GM12878 (cell line): ENCODE measurements at regions not wholly inside any gene's neighbourhood (a gene's known extent, or its start where the extent isn't known, plus 50 kb on each side); places are given as distances from the start of the nearest gene placed in this dataset.

ENCODE experiments used
- ATAC-seq: fragments of 200-7000 bp; cut with Tn5 transposase; 3 replicates; pipeline ENCODE4 v1.9.1; 2020; ENCODE audit warnings: mild to moderate bottlenecking, moderate library complexity
- BruUV-seq: library from RNA; stranded (reverse); fragments of 400-500 nt; replicated peaks from 2 replicates; lab custom pipeline; 2021; lab: Mats Ljungman, UMichigan
- CTCF ChIA-PET: fragments of 300-600 bp; sonication (Branson Sonifier 250); formaldehyde crosslinking; extraction: SDS; loops from one replicate; lab custom pipeline; 2021; ENCODE audit warnings: inconsistent platforms; lab: Yijun Ruan, JAX
- POLR2A ChIA-PET: fragments of 350-600 bp; formaldehyde crosslinking; extraction: SDS; loops from one replicate; lab custom pipeline; 2021; ENCODE audit warnings: inconsistent platforms; lab: Charles Lee
- RAD21 ChIA-PET: fragments of 300-600 bp; sonication (Branson Sonifier 250); formaldehyde crosslinking; loops from one replicate; lab custom pipeline; 2023; ENCODE audit warnings: antibody characterized with exemption; ENCODE audit not compliant: unreplicated experiment; lab: Charles Lee
- SMC1A ChIA-PET: fragments of 300-600 bp; sonication (Branson Sonifier 250); formaldehyde crosslinking; loops from one replicate; lab custom pipeline; 2023; ENCODE audit not compliant: unreplicated experiment, uncharacterized antibody; lab: Charles Lee
- DNase-seq: peaks from one replicate; pipeline ENCODE4 v3.0.0-alpha.2; 2011; ENCODE audit warnings: low read depth, low spot score
- FAIRE-seq: peaks from 3 replicates; lab custom pipeline; 2011; peaks lifted over from hg19 to GRCh38; lab: Jason Lieb, UNC
- H2AFZ ChIP-seq: 2 replicates; pipeline ENCODE4 v1.6.0; 2011; ENCODE audit warnings: low read depth, low read length, control low read depth; ENCODE audit not compliant: control insufficient read depth
- H3K27ac ChIP-seq: 2 replicates; pipeline ENCODE4 v1.5.1; 2011; ENCODE audit warnings: control low read depth; ENCODE audit not compliant: control insufficient read depth, insufficient read depth
- H3K27me3 ChIP-seq, 2 experiments: replicated peaks in 1 of 2; 2 replicates each; pipeline versions ENCODE4 v1.6.0 to v1.6.1; 2011; ENCODE audit warnings: low read length in 1 of 2; ENCODE audit not compliant: control insufficient read depth in 2 of 2, insufficient read depth in 2 of 2
- H3K36me3 ChIP-seq, 2 experiments: 2 replicates each; pipeline ENCODE4 v1.5.1; 2011; ENCODE audit warnings: low read length in 1 of 2; ENCODE audit not compliant: control insufficient read depth in 2 of 2, insufficient read depth in 2 of 2
- H3K4me1 ChIP-seq: 2 replicates; pipeline ENCODE4 v1.6.1; 2011; ENCODE audit warnings: mild to moderate bottlenecking, low read length, moderate library complexity, mixed read lengths; ENCODE audit not compliant: control insufficient read depth, insufficient read depth
- H3K4me2 ChIP-seq: 2 replicates; pipeline ENCODE4 v1.6.0; 2011; ENCODE audit warnings: control low read depth; ENCODE audit not compliant: control insufficient read depth, insufficient read depth
- H3K4me3 ChIP-seq: fragments of 200-600 bp; sonication (generic); 2 replicates; pipeline ENCODE4 v1.5.1; 2016
- H3K79me2 ChIP-seq: 2 replicates; pipeline ENCODE4 v1.6.0; 2011; ENCODE audit warnings: low read length; ENCODE audit not compliant: control insufficient read depth, insufficient read depth
- H3K9ac ChIP-seq: 2 replicates; pipeline ENCODE4 v1.8.0; 2011; ENCODE audit warnings: low read length, control low read depth, mixed read lengths; ENCODE audit not compliant: control insufficient read depth, insufficient read depth
- H3K9me3 ChIP-seq: replicated peaks from 3 replicates; pipeline ENCODE4 v1.5.1; 2011; ENCODE audit warnings: mild to moderate bottlenecking, low read length; ENCODE audit not compliant: control insufficient read depth, insufficient read depth
- H4K20me1 ChIP-seq: 2 replicates; pipeline ENCODE4 v1.6.0; 2011; ENCODE audit not compliant: control insufficient read depth, insufficient read depth
- BRCA1 ChIP-seq: IDR thresholded peaks from 2 replicates; pipeline ENCODE4 v1.6.1; 2011; ENCODE audit warnings: low read depth, low read length, improper control_type of control experiment
- HDAC6 ChIP-seq: fragments of 200-600 bp; sonication (generic); IDR thresholded peaks from one replicate; pipeline ENCODE4 v1.8.0; 2017; ENCODE audit warnings: antibody characterized with exemption; ENCODE audit not compliant: unreplicated experiment
- JUNB ChIP-seq: IDR thresholded peaks from 2 replicates; pipeline ENCODE4 v1.6.1; 2016; ENCODE audit warnings: antibody characterized with exemption, mild to moderate bottlenecking
- MEF2A ChIP-seq: IDR thresholded peaks from 2 replicates; pipeline ENCODE4 v1.6.1; 2011; ENCODE audit warnings: low read depth, mild to moderate bottlenecking, low read length, moderate library complexity; ENCODE audit not compliant: insufficient read depth
- MYC ChIP-seq: IDR thresholded peaks from 2 replicates; pipeline ENCODE4 v1.6.1; 2011; ENCODE audit warnings: mild to moderate bottlenecking, low read length, moderate library complexity, inconsistent platforms; ENCODE audit not compliant: insufficient read depth, insufficient replicate concordance, insufficient read length, severe bottlenecking
- NBN ChIP-seq: fragments of 450-650 bp; IDR thresholded peaks from 2 replicates; pipeline ENCODE4 v1.6.1; 2016
- NRF1 ChIP-seq: conservative IDR thresholded peaks from 2 replicates; pipeline ENCODE4 v1.6.1; 2011; ENCODE audit warnings: mild to moderate bottlenecking, low read depth, low read length, improper control_type of control experiment
- PML ChIP-seq: IDR thresholded peaks from 2 replicates; pipeline ENCODE4 v1.6.1; 2012; ENCODE audit warnings: low read length, inconsistent platforms
- SREBF1 ChIP-seq: IDR thresholded peaks from 2 replicates; pipeline ENCODE4 v1.6.1; 2012; ENCODE audit warnings: mild to moderate bottlenecking, low read length
- TARDBP ChIP-seq: IDR thresholded peaks from 2 replicates; pipeline ENCODE4 v1.6.1; 2016; ENCODE audit warnings: borderline replicate concordance
- ZBTB11 ChIP-seq: fragments of 450-650 bp; formaldehyde crosslinking; IDR thresholded peaks from 2 replicates; pipeline ENCODE4 v1.5.0; 2022; ENCODE audit warnings: mild to moderate bottlenecking, missing genetic modification characterization
- ZNF207 ChIP-seq: fragments of 450-650 bp; IDR thresholded peaks from 2 replicates; pipeline ENCODE4 v1.6.1; 2014; ENCODE audit warnings: antibody characterized with exemption, mild to moderate bottlenecking, borderline replicate concordance
- ZNF217 ChIP-seq: fragments of 450-650 bp; IDR thresholded peaks from 2 replicates; pipeline ENCODE4 v1.6.1; 2017; ENCODE audit warnings: antibody characterized with exemption, mild to moderate bottlenecking
- WGBS: methylation state at CpG from one replicate; pipeline ENCODE4 v1.1.6; 2016; ENCODE audit warnings: low lambda C conversion rate; ENCODE audit not compliant: insufficient replicate concordance, insufficient coverage; ENCODE audit errors: missing lambda C conversion rate; 5-methylcytosine and 5-hydroxymethylcytosine counted together
- in situ Hi-C: fragments of 300-500 bp; cut with MboI; formaldehyde crosslinking; loops from 9 replicates; pipeline ENCODE4 v1.14.3; 2018; ENCODE audit warnings: mixed read lengths
- intact Hi-C: fragments of 100-400 bp; cut with micrococcal nuclease; formaldehyde crosslinking; loops from one replicate; pipeline ENCODE4 v1.14.2; 2022; ENCODE audit not compliant: unreplicated experiment
- TF ChIP-seq, protein P1 (sequence below): IDR thresholded peaks from 2 replicates; pipeline ENCODE4 v1.6.1; 2012; ENCODE audit warnings: low read depth, low read length, improper control_type of control experiment

GRCh38 chrX:125404667-125405160, 85.0 kb downstream of the TEX13C start:
- Histone ChIP-seq H3K9me3 (no peaks in the 10 kb centered on the region), H3K27ac (no peak overlapping the region), H3K4me3 (no peak overlapping the region), H3K4me1 (no peaks in the 10 kb centered on the region), H3K79me2 (no peaks in the 10 kb centered on the region), H3K36me3 (no peaks in the 10 kb centered on the region), H2AFZ (no peak overlapping the region), H4K20me1 (no peaks in the 10 kb centered on the region), H3K27me3 (no peaks in the 10 kb centered on the region), H3K9ac (no peak overlapping the region), H3K4me2 (no peak overlapping the region)
- intact Hi-C loops: no loop called here
- DNase-seq (no peak), ATAC-seq (no peak), FAIRE-seq (no peak)
- ChIA-PET RAD21 (no interaction called here), CTCF (no interaction called here), POLR2A (no interaction called here), SMC1A (no interaction called here)
- TF ChIP-seq NBN: no peak
- TF ChIP-seq ZNF217: no peak
- no peak for TF ChIP-seq TARDBP
- TF ChIP-seq MEF2A: no peak
- TF ChIP-seq PML: no peak
- no peak for TF ChIP-seq HDAC6
- no peak for TF ChIP-seq BRCA1
- TF ChIP-seq, protein P1, sequence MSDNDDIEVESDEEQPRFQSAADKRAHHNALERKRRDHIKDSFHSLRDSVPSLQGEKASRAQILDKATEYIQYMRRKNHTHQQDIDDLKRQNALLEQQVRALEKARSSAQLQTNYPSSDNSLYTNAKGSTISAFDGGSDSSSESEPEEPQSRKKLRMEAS: no peak
- no peak for TF ChIP-seq NRF1
- no peak for TF ChIP-seq SREBF1
- BruUV-seq: no TSS peak
- in situ Hi-C loops: no loop called here
- 0% methylated on average over 1 of the region's 1 CpG for WGBS

DNA sequence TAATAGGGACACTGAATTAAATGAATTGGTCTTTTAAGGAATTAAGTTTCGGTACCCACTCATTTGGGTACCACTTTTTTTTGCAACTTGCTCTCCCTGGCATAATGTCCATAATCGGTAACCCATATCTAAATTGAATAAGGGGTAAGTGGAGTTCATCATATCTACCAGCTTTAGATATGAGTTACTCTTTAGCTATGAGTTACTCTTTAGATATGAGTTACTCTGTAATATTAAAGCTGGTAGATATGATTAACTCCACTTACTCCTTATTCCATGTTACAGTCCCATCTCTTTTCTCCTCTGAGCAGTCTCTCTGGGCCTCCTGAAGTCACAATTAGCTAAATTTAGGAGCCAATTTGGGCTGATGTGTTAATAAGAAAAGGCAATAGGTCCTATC, 85.7 kb downstream of the TEX13C start:
- SMC1A ChIA-PET: no interaction called here
- no TSS peak for BruUV-seq
- no peaks in the 10 kb centered on the region for H3K36me3 ChIP-seq
- CTCF ChIA-PET: no interaction called here
- ATAC-seq: no peak
- H3K4me1 ChIP-seq: no peaks in the 10 kb centered on the region
- H3K27ac ChIP-seq: no peak overlapping the region
- no peaks in the 10 kb centered on the region for H3K79me2 ChIP-seq
- no peak overlapping the region for H3K4me3 ChIP-seq
- H3K27me3 ChIP-seq: no peaks in the 10 kb centered on the region
- 0% methylated on average over 2 of the region's 2 CpGs for WGBS
- no peak for DNase-seq
- no peak overlapping the region for H3K9ac ChIP-seq
- POLR2A ChIA-PET: no interaction called here
- in situ Hi-C loops (no loop called here), intact Hi-C loops (no loop called here)
- no peak overlapping the region for H3K4me2 ChIP-seq
- no peak overlapping the region for H2AFZ ChIP-seq
- RAD21 ChIA-PET: no interaction called here
- no peaks in the 10 kb centered on the region for H3K9me3 ChIP-seq
- no peaks in the 10 kb centered on the region for H4K20me1 ChIP-seq
- no peak for FAIRE-seq
- TF ChIP-seq ZBTB11 (CRISPR knock-in tag) (no peak), MYC (no peak), ZNF207 (no peak), JUNB (no peak)
